ENCODE measurements at regions not wholly inside any gene's neighbourhood (a gene's known extent, or its start where the extent isn't known, plus 50 kb on each side); places are given as distances from the start of the nearest gene placed in this dataset.

GRCh38 chr3:46113608-46114007, 86.3 kb upstream of the XCR1 start:
- no peak overlapping the region for H3K4me3 Mint-ChIP-seq
- no peak overlapping the region for H4K8ac ChIP-seq (replicated peaks; ENCODE audit: insufficient read length, low read depth, low read length)
- H3K4ac ChIP-seq (ENCODE audit: low read depth, low read length): no peak overlapping the region
- H2BK120ac ChIP-seq (ENCODE audit: low read depth, low read length, poor library complexity, severe bottlenecking): no peak overlapping the region
- no CpG with 5 or more reads among the region's 4 CpGs for WGBS (ENCODE audit: extremely low coverage, insufficient read length, low lambda C conversion rate)
- no peaks in the 10 kb centered on the region for H3K27me3 ChIP-seq (ENCODE audit: insufficient read depth, low read length)
- no peak overlapping the region for H3K27ac Mint-ChIP-seq
- H2BK12ac ChIP-seq (ENCODE audit: insufficient read length, low read depth, low read length): no peak overlapping the region
- no peaks in the 10 kb centered on the region for H4K20me1 ChIP-seq (ENCODE audit: control insufficient read depth, insufficient read depth, insufficient read length)
- H2BK15ac ChIP-seq (ENCODE audit: low read depth, low read length): no peak overlapping the region
- no peak for TF ChIP-seq CTCF (conservative IDR thresholded peaks at IDR 0.05)
- no peak overlapping the region for H3K14ac ChIP-seq (ENCODE audit: insufficient read depth, low read length)
- H3K18ac ChIP-seq (ENCODE audit: insufficient read length, low read depth, low read length): no peak overlapping the region
- H2BK20ac ChIP-seq (ENCODE audit: low read depth, low read length, poor library complexity, severe bottlenecking): no peak overlapping the region
- no peak overlapping the region for H3K27ac ChIP-seq (ENCODE audit: insufficient read length, low read depth, low read length)
- H3K56ac ChIP-seq (ENCODE audit: insufficient read length, low read depth, low read length): no peak overlapping the region
- H2BK5ac ChIP-seq (ENCODE audit: insufficient read length, low read length): no peak overlapping the region
- H3K9me3 Mint-ChIP-seq: peaks cover 2 to 6% of the 10 kb centered on the region in 2 experiments; a peak in 3 of 5 replicates
- peaks cover 21 to 28% of the 10 kb centered on the region in 2 experiments for H3K4me1 Mint-ChIP-seq
- no peaks in the 10 kb centered on the region for H3K79me1 ChIP-seq (ENCODE audit: insufficient read depth, low read depth, low read length, poor library complexity, severe bottlenecking)
- H3T11ph ChIP-seq (ENCODE audit: low read length): no peak overlapping the region
- no peak overlapping the region for H4K91ac ChIP-seq (ENCODE audit: insufficient read length, low read depth, low read length)
- H3K9ac ChIP-seq (ENCODE audit: extremely low read depth, insufficient read length, low read length): no peak overlapping the region
- no peak for DNase-seq
- H3K79me2 ChIP-seq (ENCODE audit: insufficient read depth, low read length): no peaks in the 10 kb centered on the region
- H3K9me3 ChIP-seq (ENCODE audit: control insufficient read depth, low read depth, low read length): no peaks in the 10 kb centered on the region
- no peaks in the 10 kb centered on the region for H3K27me3 Mint-ChIP-seq (ENCODE audit: low read depth)
- no peak overlapping the region for H3K23ac ChIP-seq (ENCODE audit: insufficient read length, low read depth, low read length)
- no peak overlapping the region for H2AK5ac ChIP-seq (ENCODE audit: insufficient read length, low read length)
- no peak overlapping the region for H4K5ac ChIP-seq (ENCODE audit: insufficient read length, low read depth, low read length)
- no peaks in the 10 kb centered on the region for H3K23me2 ChIP-seq (ENCODE audit: insufficient read length, low read depth, low read length, poor library complexity, severe bottlenecking)
- peaks cover 3% of the 10 kb centered on the region; the same call in 1 of the 2 replicates for H3K4me1 ChIP-seq (ENCODE audit: insufficient read depth, low read length)
- H3K4me2 ChIP-seq (ENCODE audit: insufficient read depth, insufficient read length, low read length): no peak overlapping the region
- H3K36me3 Mint-ChIP-seq (ENCODE audit: insufficient read depth in 1 of 3, low read depth in 3 of 3): peaks cover 0 to 10% (median 0%) of the 10 kb centered on the region in 3 experiments; a peak in 1 of 7 replicates
- no peak overlapping the region for H2AFZ ChIP-seq (ENCODE audit: low read length)

Measured in H9 (cell line).